BLaER1 (cell line): ENCODE measurements at regions not wholly inside any gene's neighbourhood (a gene's known extent, or its start where the extent isn't known, plus 50 kb on each side); places are given as distances from the start of the nearest gene placed in this dataset.

ENCODE experiments used
- H3K27ac ChIP-seq: shearing (Covaris generic); formaldehyde crosslinking; 2 replicates; pipeline ENCODE4 v1.8.1; 2022
- H3K27me3 ChIP-seq: shearing (Covaris generic); formaldehyde crosslinking; 2 replicates; pipeline ENCODE4 v1.8.1; 2022
- H3K36me3 ChIP-seq: shearing (Covaris generic); formaldehyde crosslinking; 2 replicates; pipeline ENCODE4 v1.8.1; 2022
- H3K4me1 ChIP-seq: shearing (Covaris generic); formaldehyde crosslinking; 2 replicates; pipeline ENCODE4 v1.8.1; 2022
- H3K4me2 ChIP-seq: shearing (Covaris generic); formaldehyde crosslinking; 2 replicates; pipeline ENCODE4 v1.8.1; 2022
- H3K4me3 ChIP-seq: shearing (Covaris generic); formaldehyde crosslinking; 2 replicates; pipeline ENCODE4 v1.8.1; 2022
- H3K9ac ChIP-seq: shearing (Covaris generic); formaldehyde crosslinking; 2 replicates; pipeline ENCODE4 v1.8.1; 2022
- H3K9me3 ChIP-seq: shearing (Covaris generic); formaldehyde crosslinking; 2 replicates; pipeline ENCODE4 v1.8.1; 2022
- H4K20me1 ChIP-seq: shearing (Covaris generic); formaldehyde crosslinking; 2 replicates; pipeline ENCODE4 v1.8.1; 2022
- Cebpa-rat ChIP-seq: shearing (Covaris generic); IDR thresholded peaks from 2 replicates; pipeline ENCODE4 v1.8.1; 2022

- no peaks in the 10 kb centered on the region for H3K36me3 ChIP-seq
- no peaks in the 10 kb centered on the region for H4K20me1 ChIP-seq
- TF ChIP-seq Cebpa-rat = no peak
- H3K4me2 ChIP-seq = no peak overlapping the region
- no peak overlapping the region for H3K4me3 ChIP-seq
- no peaks in the 10 kb centered on the region for H3K27me3 ChIP-seq
- H3K9me3 ChIP-seq = no peaks in the 10 kb centered on the region
- no peak overlapping the region for H3K9ac ChIP-seq
- no peaks in the 10 kb centered on the region for H3K4me1 ChIP-seq
- no peak overlapping the region for H3K27ac ChIP-seq
These were observed 277.1 kb downstream of the KLF5 start for GRCh38 chr13:73335944-73336343.

GRCh38 chr13:73335210-73335609, 276.4 kb downstream of the KLF5 start:
- TF ChIP-seq Cebpa-rat = no peak
- Histone ChIP-seq H3K4me1 (no peaks in the 10 kb centered on the region), H3K27ac (no peak overlapping the region), H3K27me3 (no peaks in the 10 kb centered on the region), H3K9ac (no peak overlapping the region), H3K9me3 (no peaks in the 10 kb centered on the region), H3K36me3 (no peaks in the 10 kb centered on the region), H4K20me1 (no peaks in the 10 kb centered on the region), H3K4me3 (no peak overlapping the region), H3K4me2 (no peak overlapping the region)

GRCh38 chr13:73334445-73334844, 275.6 kb downstream of the KLF5 start:
- no peak overlapping the region for H3K4me2 ChIP-seq
- no peak overlapping the region for H3K4me3 ChIP-seq
- no peaks in the 10 kb centered on the region for H3K4me1 ChIP-seq
- no peaks in the 10 kb centered on the region for H3K27me3 ChIP-seq
- H3K36me3 ChIP-seq = no peaks in the 10 kb centered on the region
- H3K27ac ChIP-seq = no peak overlapping the region
- no peaks in the 10 kb centered on the region for H3K9me3 ChIP-seq
- no peak for TF ChIP-seq Cebpa-rat
- H3K9ac ChIP-seq = no peak overlapping the region
- no peaks in the 10 kb centered on the region for H4K20me1 ChIP-seq

GRCh38 chr13:73331556-73331955, 272.8 kb downstream of the KLF5 start:
- Histone ChIP-seq H3K27ac (no peak overlapping the region), H3K4me2 (no peak overlapping the region), H4K20me1 (no peaks in the 10 kb centered on the region), H3K4me1 (no peaks in the 10 kb centered on the region), H3K9me3 (no peaks in the 10 kb centered on the region), H3K36me3 (no peaks in the 10 kb centered on the region), H3K9ac (no peak overlapping the region), H3K4me3 (no peak overlapping the region), H3K27me3 (no peaks in the 10 kb centered on the region)
- TF ChIP-seq Cebpa-rat = no peak

- no peaks in the 10 kb centered on the region for H4K20me1 ChIP-seq
- no peaks in the 10 kb centered on the region for H3K27me3 ChIP-seq
- H3K9ac ChIP-seq = no peak overlapping the region
- H3K4me3 ChIP-seq = no peak overlapping the region
- H3K36me3 ChIP-seq = no peaks in the 10 kb centered on the region
- no peak for TF ChIP-seq Cebpa-rat
- no peaks in the 10 kb centered on the region for H3K4me1 ChIP-seq
- H3K9me3 ChIP-seq = no peaks in the 10 kb centered on the region
- H3K4me2 ChIP-seq = no peak overlapping the region
- H3K27ac ChIP-seq = no peak overlapping the region
These were observed 270.6 kb downstream of the KLF5 start for GRCh38 chr13:73329355-73329754.

GRCh38 chr13:73327579-73327978, 268.8 kb downstream of the KLF5 start:
- no peaks in the 10 kb centered on the region for H4K20me1 ChIP-seq
- no peak overlapping the region for H3K27ac ChIP-seq
- H3K36me3 ChIP-seq = no peaks in the 10 kb centered on the region
- H3K9ac ChIP-seq = no peak overlapping the region
- no peak for TF ChIP-seq Cebpa-rat
- no peak overlapping the region for H3K4me3 ChIP-seq
- H3K9me3 ChIP-seq = no peaks in the 10 kb centered on the region
- H3K27me3 ChIP-seq = no peaks in the 10 kb centered on the region
- H3K4me2 ChIP-seq = no peak overlapping the region
- no peaks in the 10 kb centered on the region for H3K4me1 ChIP-seq

GRCh38 chr13:73325723-73326558, 267.1 kb downstream of the KLF5 start:
- Histone ChIP-seq H3K27me3 (no peaks in the 10 kb centered on the region), H4K20me1 (no peaks in the 10 kb centered on the region), H3K4me2 (no peak overlapping the region), H3K9me3 (no peaks in the 10 kb centered on the region), H3K9ac (no peak overlapping the region), H3K36me3 (no peaks in the 10 kb centered on the region), H3K4me1 (no peaks in the 10 kb centered on the region), H3K4me3 (no peak overlapping the region), H3K27ac (no peak overlapping the region)
- no peak for TF ChIP-seq Cebpa-rat

- no peak overlapping the region for H3K27ac ChIP-seq
- no peaks in the 10 kb centered on the region for H3K4me1 ChIP-seq
- H3K36me3 ChIP-seq = no peaks in the 10 kb centered on the region
- H3K27me3 ChIP-seq = no peaks in the 10 kb centered on the region
- no peak overlapping the region for H3K9ac ChIP-seq
- no peak overlapping the region for H3K4me2 ChIP-seq
- H3K9me3 ChIP-seq = no peaks in the 10 kb centered on the region
- no peaks in the 10 kb centered on the region for H4K20me1 ChIP-seq
- TF ChIP-seq Cebpa-rat = no peak
- H3K4me3 ChIP-seq = no peak overlapping the region
These were observed 266.3 kb downstream of the KLF5 start for GRCh38 chr13:73324842-73325722.

- Histone ChIP-seq H3K4me2 (no peak overlapping the region), H3K4me1 (no peaks in the 10 kb centered on the region), H3K9me3 (no peaks in the 10 kb centered on the region)
These were observed 264.8 kb downstream of the KLF5 start for GRCh38 chr13:73323615-73324014.

GRCh38 chr13:73321043-73321442, 262.2 kb downstream of the KLF5 start:
- Histone ChIP-seq H3K4me2 (no peak overlapping the region), H3K9me3 (no peaks in the 10 kb centered on the region), H3K27me3 (no peaks in the 10 kb centered on the region), H3K4me1 (no peaks in the 10 kb centered on the region), H3K9ac (no peak overlapping the region), H3K4me3 (no peak overlapping the region), H3K36me3 (no peaks in the 10 kb centered on the region), H4K20me1 (no peaks in the 10 kb centered on the region), H3K27ac (no peak overlapping the region)
- no peak for TF ChIP-seq Cebpa-rat

More at GRCh38 chr13:73323615-73324014, 264.8 kb downstream of the KLF5 start:
- Histone ChIP-seq H3K9ac (no peak overlapping the region), H3K27ac (no peak overlapping the region), H3K36me3 (no peaks in the 10 kb centered on the region), H3K27me3 (no peaks in the 10 kb centered on the region), H4K20me1 (no peaks in the 10 kb centered on the region), H3K4me3 (no peak overlapping the region)
- no peak for TF ChIP-seq Cebpa-rat
